NCI-H1105 (cell line): ENCODE measurements at regions not wholly inside any gene's neighbourhood (a gene's known extent, or its start where the extent isn't known, plus 50 kb on each side); places are given as distances from the start of the nearest gene placed in this dataset.
"Not testable (repeated sequence)": the region's sequence is repeated elsewhere in the genome, so short reads cannot be mapped to it uniquely, and the experiment has no call there.

ENCODE experiments used
- DNase-seq: peaks from one replicate; lab custom pipeline; 2025; lab: John Stamatoyannopoulos, UW

DNA sequence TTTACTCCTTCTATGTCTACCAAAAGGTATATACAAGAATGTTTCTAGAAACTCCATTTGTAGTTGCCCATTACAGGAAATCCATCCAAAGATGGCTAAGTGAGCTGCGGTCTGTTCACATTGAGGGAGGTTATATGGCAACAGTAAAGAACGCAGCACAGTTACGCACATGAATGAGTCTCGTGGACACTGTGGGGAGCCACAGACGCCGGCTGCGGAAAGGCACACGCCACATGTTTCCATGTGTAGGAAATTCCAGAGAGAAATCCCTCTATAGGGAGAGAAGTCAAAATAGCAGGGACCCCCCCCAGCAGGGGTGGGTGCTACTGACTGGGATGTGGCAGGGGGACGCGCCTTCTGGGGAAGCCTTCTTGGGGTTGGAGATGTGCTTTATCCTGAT is 139.0 kb upstream of the NCOR2 start:
- DNase-seq, result no peak

DNA sequence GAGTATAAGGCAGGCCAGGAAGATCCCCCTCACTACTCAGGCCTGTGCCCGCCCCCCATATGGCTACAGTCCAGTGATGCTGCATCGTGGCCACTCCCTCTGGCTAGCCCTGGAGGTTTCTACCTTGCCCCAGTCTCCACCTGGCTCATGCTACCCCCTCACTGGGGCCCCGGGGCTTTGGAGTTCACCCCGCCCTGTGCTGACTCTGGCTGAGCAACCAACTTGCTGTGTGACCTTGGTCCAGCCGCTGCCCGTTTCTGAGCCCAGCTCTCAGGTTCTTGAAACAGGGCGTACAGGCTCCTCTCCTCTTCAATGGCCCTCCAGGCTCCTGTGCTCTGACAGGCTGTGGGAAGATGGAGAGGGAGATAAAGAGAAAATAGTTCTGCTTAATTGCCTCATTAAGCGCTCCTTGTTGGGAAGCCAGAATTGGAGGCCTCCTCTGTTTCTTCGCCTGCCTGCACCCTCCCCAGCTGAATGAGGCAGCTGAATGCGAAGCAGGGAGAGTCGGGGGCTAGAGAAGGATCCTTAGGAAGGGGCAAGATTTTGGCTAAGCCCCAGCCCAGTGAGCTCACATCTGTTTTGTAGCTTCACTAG is 138.2 kb upstream of the NCOR2 start:
- peak; percentile 45 for DNase-seq

DNA sequence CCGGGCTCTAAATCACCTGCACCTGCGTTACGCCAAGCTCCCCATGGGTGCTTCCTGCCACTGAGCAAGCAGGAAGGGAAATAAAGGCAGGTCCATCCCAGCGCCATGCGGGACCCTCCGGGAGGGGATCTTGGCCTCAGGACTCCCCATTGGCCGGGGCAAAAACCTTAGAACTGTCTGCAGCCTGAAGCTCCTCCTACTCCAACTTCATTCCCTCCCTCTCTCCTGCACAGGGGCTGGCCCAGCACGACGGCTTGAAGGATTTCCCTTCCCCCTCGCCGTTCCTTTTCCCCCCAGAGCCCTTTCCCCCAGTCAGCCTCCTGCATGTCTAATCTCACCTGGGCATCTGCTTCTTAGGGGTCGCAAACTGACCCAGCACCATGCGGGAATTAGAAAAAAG is 137.2 kb upstream of the NCOR2 start:
- no peak for DNase-seq

DNA sequence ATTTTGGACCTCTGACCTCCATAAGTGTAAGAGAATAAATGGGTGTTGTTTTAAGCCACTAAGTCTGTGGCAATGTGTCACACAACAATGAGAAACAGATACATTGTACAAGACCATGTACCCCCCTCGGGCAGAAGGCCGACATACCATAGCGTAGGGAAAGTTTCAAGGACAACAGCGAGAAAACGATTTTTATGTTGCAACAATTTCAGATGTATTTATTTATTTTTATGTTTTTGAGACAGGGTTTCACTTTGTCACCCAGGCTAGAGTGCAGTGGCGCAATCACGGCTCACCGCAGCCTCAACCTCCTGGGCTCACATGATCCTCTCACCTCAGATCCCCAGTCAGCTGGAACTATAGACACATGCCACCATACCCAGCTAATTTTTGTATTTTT is 136.4 kb upstream of the NCOR2 start:
- DNase-seq, result no peak

DNA sequence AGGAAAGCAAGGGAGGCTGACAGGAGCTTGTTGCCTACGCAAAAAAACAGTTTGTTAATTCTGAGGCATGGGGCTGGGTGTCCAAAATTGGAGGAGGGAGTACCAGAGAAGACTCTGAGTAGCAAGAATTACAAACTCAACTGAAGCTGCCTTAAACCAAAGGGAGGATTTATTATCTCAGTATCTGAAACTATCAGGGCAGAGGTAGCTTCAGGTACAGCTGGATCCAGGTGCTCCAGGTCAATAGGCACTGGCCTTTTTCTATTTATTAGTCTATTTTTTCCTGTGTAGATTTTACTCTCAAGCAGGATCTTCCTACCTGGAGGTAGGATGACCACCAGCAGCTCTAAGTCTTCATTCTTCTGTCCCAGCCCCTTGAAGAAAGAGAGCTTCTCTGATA is 135.3 kb upstream of the NCOR2 start:
- no peak for DNase-seq

DNA sequence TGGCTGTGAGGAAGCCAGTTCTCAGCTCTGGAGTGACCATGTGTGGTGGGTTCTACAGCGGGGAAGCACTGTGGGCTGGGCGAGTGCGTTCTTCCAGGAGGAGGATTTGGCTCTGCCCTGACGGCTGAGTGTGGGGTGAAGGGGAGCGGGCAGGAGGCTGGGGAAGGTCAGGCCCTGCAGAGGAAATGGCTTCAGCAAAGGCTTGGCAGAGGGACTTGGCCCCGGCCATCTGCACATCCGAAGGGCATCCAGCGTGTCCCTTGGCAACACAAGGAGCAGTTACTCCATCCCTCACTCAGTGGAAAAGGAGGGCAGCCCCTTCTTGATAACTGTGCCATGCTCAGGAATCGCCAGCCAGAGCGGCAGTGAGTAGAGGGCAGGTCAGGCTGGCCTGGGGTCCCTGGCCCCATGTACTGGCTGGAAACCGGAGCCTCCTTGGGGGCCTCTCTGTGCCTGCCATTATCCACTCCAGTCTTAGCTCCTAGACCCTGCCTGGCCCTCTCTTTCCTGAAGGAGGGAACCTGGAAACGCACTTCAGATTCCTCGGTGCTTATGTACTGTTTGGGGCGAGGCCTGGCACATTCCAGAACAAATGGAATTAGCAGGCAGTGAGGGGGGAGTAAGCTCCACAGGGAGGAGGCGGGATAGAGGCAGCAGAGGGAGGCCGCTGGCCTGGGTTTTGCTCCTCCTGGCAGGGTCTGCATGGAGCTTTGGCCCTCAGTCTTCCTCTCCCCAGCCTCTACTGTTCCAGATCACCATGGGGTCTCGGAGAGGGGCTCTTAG is 133.6 kb upstream of the NCOR2 start:
- DNase-seq, result no peak

DNA sequence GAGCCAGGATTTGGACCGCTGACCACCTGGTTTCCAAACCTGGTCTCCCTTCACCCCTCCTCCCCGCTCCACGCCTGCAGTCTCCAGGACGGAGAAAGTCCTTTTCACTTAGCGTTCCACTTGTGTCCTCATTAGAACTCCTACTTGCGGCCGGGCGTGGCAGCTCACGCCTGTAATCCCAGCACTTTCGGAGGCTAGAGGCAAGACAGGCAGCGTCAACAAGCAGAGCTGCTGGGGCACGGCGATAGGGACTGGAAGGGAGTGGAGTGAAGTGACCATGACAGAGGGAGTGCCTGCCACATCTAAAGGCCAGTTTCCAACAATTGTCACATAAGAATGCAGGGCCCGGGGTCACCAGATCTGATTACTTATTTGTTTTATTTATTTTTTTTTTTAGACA is 132.5 kb upstream of the NCOR2 start:
- no peak for DNase-seq

DNA sequence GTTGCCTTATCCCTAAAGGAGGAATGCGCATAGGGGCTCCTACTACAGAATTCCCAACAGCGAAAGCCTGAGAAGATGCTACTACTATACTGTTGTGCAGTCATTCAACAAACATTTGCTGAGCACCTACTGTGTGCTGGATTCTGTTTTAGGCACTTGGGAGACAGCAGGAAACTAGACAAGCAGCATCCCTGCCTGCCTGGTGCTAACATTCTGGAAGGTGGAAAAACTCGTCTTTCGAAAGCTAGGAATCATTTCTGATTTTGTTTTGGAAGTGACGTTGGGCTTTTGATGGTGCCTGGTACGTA is 131.5 kb upstream of the NCOR2 start:
- no peak for DNase-seq

DNA sequence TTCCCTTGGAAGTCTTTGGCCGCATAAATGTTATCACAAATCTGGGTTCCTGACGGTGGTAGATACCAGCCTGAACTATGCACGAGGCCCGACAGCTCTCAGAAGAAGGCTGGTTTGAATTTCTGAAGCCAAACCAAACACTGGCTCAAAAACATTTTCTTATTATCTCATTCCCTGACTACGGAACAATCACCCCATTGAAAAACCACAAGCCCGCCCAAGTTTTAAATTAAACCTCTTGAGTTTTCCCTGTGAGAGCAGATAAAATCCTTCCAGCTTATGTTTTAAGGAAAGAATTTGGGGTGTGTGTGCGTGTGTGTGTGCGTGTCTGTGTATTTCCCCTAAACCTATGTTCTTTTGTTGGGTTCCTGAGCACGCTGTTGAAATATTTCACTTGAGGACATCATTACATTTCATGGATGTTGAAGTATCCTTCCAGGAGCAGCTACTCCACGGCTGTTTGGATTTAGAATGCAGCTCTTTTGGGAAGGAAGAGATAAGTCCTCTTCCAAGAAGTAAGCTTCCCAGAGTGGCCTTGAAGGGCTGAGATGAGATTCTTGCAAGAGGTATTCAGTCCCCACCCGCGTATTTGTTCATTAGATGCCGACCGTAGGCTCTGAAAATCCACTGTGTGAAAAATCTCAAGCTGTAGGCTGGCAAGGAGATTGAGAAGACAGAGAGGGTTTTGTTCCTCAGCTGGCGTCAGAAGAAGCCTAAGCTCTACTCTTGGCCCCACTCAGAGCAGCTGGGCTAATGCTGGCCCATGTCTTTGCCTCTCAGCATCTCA is 131.0 kb upstream of the NCOR2 start:
- DNase-seq, result no peak

DNA sequence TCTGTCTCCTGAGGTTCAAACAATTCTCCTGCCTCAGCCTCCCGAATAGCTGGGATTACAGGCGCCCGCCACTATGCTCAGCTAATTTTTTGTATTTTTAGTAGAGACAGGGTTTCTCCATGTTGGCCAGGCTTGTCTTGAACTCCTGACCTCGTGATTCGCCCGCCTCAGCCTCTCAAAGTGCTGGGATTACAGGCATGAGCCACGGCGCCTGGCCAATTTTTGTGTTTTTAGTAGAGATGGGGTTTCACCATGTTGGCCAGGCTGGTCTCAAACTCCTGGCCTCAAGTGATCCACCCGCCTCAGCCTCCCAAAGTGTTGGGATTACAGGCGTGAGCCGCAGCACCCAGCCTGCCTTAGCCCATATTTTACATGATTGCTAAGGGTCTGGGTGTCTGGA is 130.3 kb upstream of the NCOR2 start:
- DNase-seq, result not testable (repeated sequence)

DNA sequence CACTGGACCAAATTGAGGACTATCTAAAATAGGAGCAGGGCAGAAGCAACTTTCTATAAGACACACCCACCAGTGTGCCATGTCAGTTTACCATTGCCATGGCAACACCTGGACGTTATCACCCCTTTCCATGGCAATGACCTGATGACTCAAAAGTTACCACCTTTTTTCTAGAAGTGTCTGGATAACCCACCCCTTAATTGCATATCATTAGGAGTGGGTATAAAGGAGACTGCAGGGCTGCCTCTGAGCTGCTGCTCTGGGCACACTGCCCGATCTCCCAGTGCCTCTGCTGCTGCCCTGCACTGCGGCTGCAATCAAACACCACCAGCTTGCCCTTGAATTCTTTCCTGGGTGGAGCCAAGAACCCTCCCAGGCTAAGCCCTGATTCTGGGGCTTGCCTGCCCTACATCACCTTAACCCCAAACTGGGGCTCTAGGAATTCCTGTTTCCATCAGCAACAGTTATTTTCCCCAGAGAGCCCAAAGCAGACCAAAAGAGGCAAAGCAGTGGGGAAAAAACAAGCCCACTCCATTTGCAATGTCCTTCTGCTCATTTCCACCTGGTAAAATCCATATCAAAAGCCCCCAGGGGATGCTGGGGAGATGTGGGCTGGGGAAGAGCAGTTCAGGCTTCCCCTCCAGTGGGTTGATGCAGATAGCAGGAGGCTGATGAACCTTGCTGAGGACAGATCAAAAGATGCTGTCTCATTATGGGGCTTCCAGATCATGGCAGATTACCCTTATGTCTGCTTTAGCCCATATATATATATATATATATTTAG is 129.5 kb upstream of the NCOR2 start:
- DNase-seq, result no peak

DNA sequence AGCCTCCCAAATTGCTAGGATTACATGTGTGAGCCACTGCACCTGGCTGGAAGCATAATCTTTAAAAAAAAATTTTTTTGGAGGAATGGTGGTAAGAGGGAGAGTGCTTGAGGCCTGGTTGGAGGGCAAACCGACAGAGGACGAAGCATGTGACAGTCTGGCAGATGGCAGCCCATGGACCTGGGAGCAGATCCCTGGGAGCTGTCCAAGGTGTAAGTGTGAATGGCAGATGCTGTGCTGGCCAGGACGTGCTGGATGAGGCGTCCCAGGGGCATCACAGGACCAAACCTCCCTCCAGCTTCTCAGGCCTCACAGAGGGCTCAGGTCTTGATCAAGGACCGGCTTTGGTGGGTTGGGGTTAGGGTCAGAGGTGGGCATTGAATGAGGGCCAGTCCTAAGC is 128.4 kb upstream of the NCOR2 start:
- DNase-seq, result no peak

DNA sequence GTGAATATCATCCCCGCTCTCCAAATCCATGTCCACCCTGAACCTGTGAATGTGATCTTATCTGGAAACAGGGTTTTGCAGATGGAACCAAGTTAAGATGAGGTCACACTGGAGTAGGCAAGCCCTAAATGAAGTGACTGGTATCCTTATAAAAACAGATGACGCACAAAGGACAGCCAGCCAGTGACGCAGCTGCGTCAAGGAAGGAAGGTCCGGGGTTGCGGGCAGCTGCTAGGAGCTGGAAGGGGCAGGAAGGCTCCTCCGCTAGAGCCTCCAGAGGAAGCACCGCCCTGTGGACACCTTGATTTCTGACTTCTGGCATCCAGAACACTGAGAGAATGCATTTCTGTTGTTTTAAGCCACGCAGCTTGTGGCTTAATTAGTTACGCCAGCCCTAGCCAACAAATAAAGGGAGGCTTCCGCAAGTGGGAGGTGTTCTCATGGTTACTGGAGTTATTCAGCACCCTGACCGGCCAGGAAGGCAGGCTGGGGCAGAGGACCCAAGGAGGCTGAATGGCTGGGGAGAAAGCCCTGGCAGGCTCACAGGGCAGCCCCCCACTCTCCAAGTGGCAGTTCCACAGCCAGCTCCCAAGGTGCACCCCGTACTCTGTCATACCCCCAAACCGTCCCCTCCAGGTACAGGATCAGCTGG is 127.6 kb upstream of the NCOR2 start:
- no peak for DNase-seq

DNA sequence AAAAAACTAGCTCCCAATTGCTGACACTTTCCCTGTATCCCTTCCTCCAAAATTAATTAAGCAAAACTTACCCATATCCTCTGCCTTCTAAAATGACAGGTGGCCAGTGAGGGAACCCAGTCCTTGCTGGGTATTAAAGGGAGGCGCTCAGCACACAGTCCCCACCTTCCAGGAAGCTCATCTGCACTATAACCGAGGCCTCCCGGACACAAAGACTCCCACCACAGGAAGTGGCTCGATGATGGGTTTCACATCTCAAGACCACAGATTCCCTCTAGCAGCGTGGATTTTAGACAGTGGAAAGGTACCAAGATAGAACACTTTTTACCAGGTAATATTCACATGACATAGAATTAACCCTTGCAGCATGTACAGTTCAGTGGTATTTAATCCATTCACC is 126.8 kb upstream of the NCOR2 start:
- DNase-seq, result no peak

DNA sequence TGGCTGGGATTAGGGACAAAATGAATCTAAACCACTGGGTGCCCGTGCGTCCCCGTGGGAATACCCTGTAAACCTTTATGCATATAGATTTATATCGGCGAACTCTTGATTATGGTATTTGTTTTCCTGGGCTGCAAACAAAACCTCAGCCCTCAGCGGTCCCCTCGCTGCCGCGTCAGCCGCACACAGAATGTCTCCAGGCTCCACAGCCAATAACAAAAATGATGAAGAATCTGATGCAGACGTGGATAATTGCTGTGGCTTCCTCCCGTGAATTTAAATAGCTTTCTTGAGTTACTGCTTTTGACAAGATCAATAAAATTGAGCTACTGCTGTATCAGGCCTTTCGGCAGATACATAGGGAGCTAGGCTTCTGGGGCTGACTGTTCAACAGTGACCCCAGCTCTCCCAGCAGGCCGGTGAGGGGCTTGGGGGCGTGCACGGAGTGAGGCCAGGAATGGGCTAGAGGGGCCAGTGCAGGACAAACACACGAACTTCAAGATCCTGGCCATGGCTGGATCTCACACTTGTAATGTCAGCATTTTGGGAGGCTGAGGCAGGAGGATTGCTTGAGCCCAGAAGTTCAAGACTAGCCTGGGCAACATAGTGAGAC is 125.8 kb upstream of the NCOR2 start:
- no peak for DNase-seq

DNA sequence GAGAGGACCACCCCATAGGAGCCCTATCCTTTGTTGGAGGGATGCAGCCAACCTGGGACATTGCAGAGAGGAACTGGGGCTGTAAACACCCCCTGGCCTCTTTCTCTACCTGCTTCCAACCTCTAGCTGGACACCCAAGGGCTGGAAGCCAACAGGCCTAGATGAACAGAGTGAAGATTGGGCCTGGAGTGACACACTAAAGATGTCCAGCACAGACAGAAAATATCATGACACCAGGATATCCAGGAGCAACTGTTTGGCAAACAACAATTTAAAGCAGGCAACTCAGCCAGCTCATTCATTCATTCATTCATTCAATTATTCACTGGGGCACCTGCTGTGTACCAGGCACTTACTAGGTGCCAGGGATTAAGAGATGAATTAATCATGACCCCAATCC is 125.0 kb upstream of the NCOR2 start:
- no peak for DNase-seq

DNA sequence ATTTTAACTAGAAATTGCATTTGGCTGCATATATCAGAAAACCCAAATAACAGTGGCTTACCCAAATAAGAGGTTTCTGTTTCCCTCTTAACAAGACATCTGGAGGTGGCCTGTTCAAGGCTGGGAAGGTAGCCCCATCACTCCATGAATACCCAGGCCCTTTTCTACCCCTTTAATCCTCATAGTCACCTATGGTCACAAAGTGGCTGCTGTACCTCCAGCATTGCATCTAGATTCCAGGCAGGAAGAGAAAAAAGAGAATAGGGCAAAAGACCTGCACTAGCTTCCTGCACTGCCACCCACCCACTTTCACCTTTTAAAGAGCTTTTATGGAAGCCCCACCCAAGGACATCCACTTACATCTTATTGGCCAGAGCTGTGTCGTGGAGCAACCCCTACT is 124.0 kb upstream of the NCOR2 start:
- no peak for DNase-seq

DNA sequence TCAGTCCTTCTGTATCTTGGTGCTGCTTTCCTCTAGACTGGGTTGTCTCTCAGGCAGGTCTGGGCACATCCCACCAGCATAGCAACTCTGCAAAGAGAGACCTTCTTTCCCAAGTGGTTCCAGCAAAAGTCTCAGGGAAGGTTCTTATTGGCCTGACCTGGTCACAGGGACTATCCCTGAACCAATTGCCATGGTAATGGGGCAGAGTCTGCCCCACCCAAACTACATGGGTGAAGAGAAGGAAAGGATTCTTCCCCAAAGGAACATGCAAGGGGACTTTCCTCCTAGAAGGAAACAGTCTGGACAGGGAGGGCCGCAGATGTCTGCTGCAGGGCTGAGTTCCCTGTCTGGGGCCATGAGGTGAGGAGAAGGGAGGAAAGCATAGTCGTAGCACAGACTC is 122.2 kb upstream of the NCOR2 start:
- no peak for DNase-seq

DNA sequence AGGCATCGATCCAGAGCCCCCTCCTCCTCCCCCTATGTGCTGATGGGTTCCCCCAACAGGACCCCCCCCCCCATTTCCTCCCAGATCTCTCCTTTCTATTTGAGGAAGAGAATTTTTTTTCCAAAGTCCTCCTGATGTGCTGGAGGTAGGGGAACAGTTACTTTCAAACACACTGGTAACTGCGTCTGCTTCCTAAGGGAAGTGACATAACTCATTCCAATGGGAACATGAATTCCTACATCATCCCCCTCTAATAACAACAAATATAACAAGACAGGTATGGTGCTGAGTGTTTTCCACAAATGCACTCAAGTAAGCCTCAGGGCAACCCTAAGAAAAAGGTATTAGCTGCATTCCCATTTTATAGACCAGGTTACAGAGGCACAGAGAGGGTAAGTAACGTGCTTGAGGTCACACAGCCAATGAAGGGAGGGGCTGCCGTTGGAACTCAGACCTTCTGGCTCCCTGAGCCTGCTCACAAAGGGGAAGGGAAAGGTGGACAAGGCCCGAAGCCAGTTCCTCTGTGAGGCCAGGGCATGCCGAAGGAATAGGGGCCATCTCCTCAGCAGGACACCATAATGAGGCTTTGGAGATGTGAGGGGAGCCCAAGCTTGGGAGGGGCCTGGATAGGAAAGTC is 121.1 kb upstream of the NCOR2 start:
- no peak for DNase-seq

DNA sequence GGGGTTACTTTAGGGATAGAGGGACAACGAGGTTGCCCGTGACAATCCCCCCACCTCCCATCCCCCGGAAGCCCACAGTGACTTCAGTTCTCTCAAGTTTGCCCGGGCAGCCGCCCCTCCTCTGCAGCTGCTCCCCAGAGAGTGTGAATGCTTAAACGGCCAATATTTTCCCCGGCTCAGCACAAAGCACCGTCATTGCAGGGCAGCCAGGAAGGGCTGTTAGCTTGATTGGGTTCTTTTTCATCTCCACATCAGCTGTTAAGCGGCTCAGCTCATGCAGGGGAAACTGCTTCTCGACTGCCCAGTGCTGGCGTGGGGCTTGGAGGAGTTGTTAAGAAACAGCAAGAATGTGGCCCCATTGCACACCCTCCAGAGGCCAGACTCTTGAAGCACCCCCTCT is 120.5 kb upstream of the NCOR2 start:
- DNase-seq, result no peak

DNA sequence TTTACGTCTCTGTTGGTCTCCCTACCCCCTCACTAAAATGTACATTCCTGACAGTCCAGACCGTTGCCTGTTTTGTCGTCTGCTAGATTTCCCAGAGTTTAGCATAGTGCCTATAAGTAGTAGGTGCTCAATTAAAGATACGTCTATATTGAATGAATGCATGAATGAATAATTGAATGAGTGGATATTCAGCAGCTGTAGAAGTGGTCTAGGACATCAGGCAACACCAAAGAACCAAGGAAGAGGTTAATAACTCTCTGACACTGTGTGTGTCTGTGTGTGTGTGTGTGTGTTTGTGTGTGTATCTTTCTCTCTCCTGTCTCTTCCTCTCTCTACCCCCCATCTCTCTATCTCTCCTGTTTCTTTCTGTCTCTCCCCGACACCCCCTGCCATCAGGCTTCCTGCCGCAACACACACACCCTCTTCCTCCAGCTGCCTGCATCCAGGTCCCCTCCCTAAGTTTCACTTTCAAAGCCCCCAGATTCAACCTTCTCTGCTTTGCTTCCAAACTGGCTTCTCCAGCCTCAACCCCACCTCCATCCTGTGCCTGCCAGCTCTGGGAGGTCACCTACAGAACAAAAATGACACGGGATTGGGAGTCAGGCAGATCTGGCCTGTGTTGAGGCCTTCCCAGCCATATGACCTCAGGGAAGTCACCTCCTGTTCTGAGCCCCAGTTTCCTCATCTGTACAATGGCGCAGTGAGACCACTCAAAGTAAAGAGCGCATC is 119.9 kb upstream of the NCOR2 start:
- DNase-seq, result no peak
